OCI-LY7 (cell line): ENCODE measurements at regions not wholly inside any gene's neighbourhood (a gene's known extent, or its start where the extent isn't known, plus 50 kb on each side); places are given as distances from the start of the nearest gene placed in this dataset.

Experiments
- BruUV-seq: library from RNA; stranded (reverse); fragments of 400-500 nt; replicated peaks from 2 replicates; lab custom pipeline; 2021; lab: Mats Ljungman, UMichigan
- CTCF ChIA-PET: fragments of 300-600 bp; sonication (Branson Sonifier 250); formaldehyde crosslinking; loops from one replicate; lab custom pipeline; 2022; ENCODE audit warnings: antibody characterized with exemption; ENCODE audit not compliant: unreplicated experiment; lab: Charles Lee
- POLR2A ChIA-PET: fragments of 300-600 bp; sonication (Branson Sonifier 250); formaldehyde crosslinking; loops from one replicate; lab custom pipeline; 2022; ENCODE audit warnings: antibody characterized with exemption; lab: Charles Lee
- DNase-seq: peaks from one replicate; pipeline ENCODE4 v3.0.0-alpha.2; 2015; ENCODE audit warnings: low spot score
- H2AFZ ChIP-seq: fragments of 200-600 bp; sonication (generic), shearing (Covaris generic); 2 replicates; pipeline ENCODE4 v1.6.1; 2014; ENCODE audit warnings: mild to moderate bottlenecking, antibody characterized with exemption, low read length, moderate library complexity
- H3K27ac ChIP-seq: fragments of 200-600 bp; sonication (generic); 2 replicates; pipeline ENCODE4 v1.5.1; 2014; ENCODE audit warnings: mixed run types, low read depth, mild to moderate bottlenecking, moderate library complexity, low read length, inconsistent platforms; ENCODE audit not compliant: poor library complexity, severe bottlenecking
- H3K36me3 ChIP-seq: fragments of 200-600 bp; sonication (generic); 2 replicates; pipeline ENCODE4 v1.6.1; 2014; ENCODE audit warnings: mild to moderate bottlenecking, antibody characterized with exemption, low read length, moderate library complexity, mixed read lengths; ENCODE audit not compliant: insufficient read depth
- H3K4me1 ChIP-seq: fragments of 200-600 bp; sonication (generic); 2 replicates; pipeline ENCODE4 v1.5.1; 2014; ENCODE audit warnings: mild to moderate bottlenecking, low read length; ENCODE audit not compliant: insufficient read depth, poor library complexity, severe bottlenecking
- H3K4me2 ChIP-seq: fragments of 200-600 bp; sonication (generic); 2 replicates; pipeline ENCODE4 v1.6.1; 2014; ENCODE audit warnings: mild to moderate bottlenecking, low read length
- H3K4me3 ChIP-seq: fragments of 200-600 bp; sonication (generic); 2 replicates; pipeline ENCODE4 v1.5.1; 2014; ENCODE audit warnings: mild to moderate bottlenecking, low read depth, low read length; ENCODE audit not compliant: poor library complexity, severe bottlenecking
- H3K79me2 ChIP-seq: fragments of 200-600 bp; sonication (generic); 2 replicates; pipeline ENCODE4 v1.6.1; 2016; ENCODE audit warnings: low read depth, mild to moderate bottlenecking, low read length, moderate library complexity, mixed read lengths; ENCODE audit not compliant: insufficient read depth
- H3K9me2 ChIP-seq: fragments of 200-600 bp; sonication (generic); 2 replicates; pipeline ENCODE4 v1.6.1; 2016; ENCODE audit warnings: mild to moderate bottlenecking, low read length, mixed read lengths; ENCODE audit not compliant: insufficient read depth
- H3K9me3 ChIP-seq: fragments of 200-600 bp; sonication (generic); 2 replicates; pipeline ENCODE4 v1.6.1; 2014; ENCODE audit warnings: mild to moderate bottlenecking, mixed run types, low read length, mixed read lengths
- H4K20me1 ChIP-seq: fragments of 200-600 bp; sonication (generic); 2 replicates; pipeline ENCODE4 v1.6.1; 2014; ENCODE audit warnings: mild to moderate bottlenecking, antibody characterized with exemption, low read length, moderate library complexity, mixed read lengths; ENCODE audit not compliant: insufficient read depth
- CTCF ChIP-seq: fragments of 200-600 bp; sonication (generic); conservative IDR thresholded peaks from 2 replicates; pipeline ENCODE4 v1.5.1; 2014; ENCODE audit warnings: mild to moderate bottlenecking, antibody characterized with exemption, low read length, moderate library complexity, mixed read lengths
- EZH2phosphoT487 ChIP-seq: fragments of 200-600 bp; sonication (generic); IDR thresholded peaks from 2 replicates; pipeline ENCODE4 v1.6.1; 2018; ENCODE audit warnings: low read depth, borderline replicate concordance, mild to moderate bottlenecking, mixed run types, antibody characterized with exemption, low read length, moderate library complexity, mixed read lengths
- intact Hi-C: fragments of 100-400 bp; cut with micrococcal nuclease; formaldehyde crosslinking; loops from one replicate; pipeline ENCODE4 v1.10.0; 2022; ENCODE audit not compliant: unreplicated experiment

- no peaks in the 10 kb centered on the region for H3K36me3 ChIP-seq
- no peaks in the 10 kb centered on the region for H3K79me2 ChIP-seq
- H3K4me3 ChIP-seq, result no peak overlapping the region
- no peak overlapping the region for H2AFZ ChIP-seq
- intact Hi-C loops, result no loop called here
- ChIA-PET POLR2A (no interaction called here), CTCF (no interaction called here)
- H3K9me2 ChIP-seq, result no peaks in the 10 kb centered on the region
- H3K4me2 ChIP-seq, result no peak overlapping the region
- no TSS peak for BruUV-seq
- H3K4me1 ChIP-seq, result no peaks in the 10 kb centered on the region
- no peak overlapping the region for H3K27ac ChIP-seq
- no peak for DNase-seq
- H4K20me1 ChIP-seq, result no peaks in the 10 kb centered on the region
- H3K9me3 ChIP-seq, result no peaks in the 10 kb centered on the region
- TF ChIP-seq CTCF (no peak), EZH2phosphoT487 (no peak)
Measured at GRCh38 chr7:34309116-34309515, 348.9 kb upstream of the NPSR1 start.

DNA sequence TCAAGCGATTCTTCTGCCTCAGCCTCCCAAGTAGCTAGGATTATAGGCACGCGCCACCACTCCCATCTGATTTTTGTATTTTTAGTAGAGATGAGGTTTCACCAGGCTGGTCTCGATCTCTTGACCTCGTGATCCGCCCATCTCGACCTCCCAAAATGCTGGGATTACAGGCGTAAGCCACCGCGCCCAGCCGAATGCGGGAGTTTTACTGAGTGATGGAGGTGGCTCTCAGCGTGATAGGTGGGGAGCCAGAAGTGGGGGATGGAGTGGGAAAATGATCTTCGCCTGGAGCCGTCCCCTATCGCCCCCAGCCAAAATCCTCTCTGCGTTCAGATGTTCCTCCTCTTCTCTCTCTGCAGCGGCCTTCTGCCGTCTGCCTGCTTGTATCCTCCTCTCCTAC, 348.4 kb upstream of the NPSR1 start:
- ChIA-PET CTCF (no interaction called here), POLR2A (no interaction called here)
- H3K4me1 ChIP-seq, result no peaks in the 10 kb centered on the region
- TF ChIP-seq CTCF, result no peak
- H3K36me3 ChIP-seq, result no peaks in the 10 kb centered on the region
- H3K27ac ChIP-seq, result no peak overlapping the region
- intact Hi-C loops, result no loop called here
- H3K9me2 ChIP-seq, result no peaks in the 10 kb centered on the region
- DNase-seq, result no peak
- H3K9me3 ChIP-seq, result no peaks in the 10 kb centered on the region
- no peaks in the 10 kb centered on the region for H4K20me1 ChIP-seq
- H3K79me2 ChIP-seq, result no peaks in the 10 kb centered on the region
- no peak overlapping the region for H3K4me2 ChIP-seq
- no peak overlapping the region for H3K4me3 ChIP-seq
- BruUV-seq, result no TSS peak
- H2AFZ ChIP-seq, result no peak overlapping the region

GRCh38 chr7:34311591-34311990, 346.4 kb upstream of the NPSR1 start:
- Histone ChIP-seq H2AFZ (no peak overlapping the region), H4K20me1 (no peaks in the 10 kb centered on the region), H3K79me2 (no peaks in the 10 kb centered on the region), H3K36me3 (no peaks in the 10 kb centered on the region), H3K27ac (no peak overlapping the region), H3K9me2 (no peaks in the 10 kb centered on the region), H3K4me1 (no peaks in the 10 kb centered on the region), H3K9me3 (no peaks in the 10 kb centered on the region), H3K4me2 (no peak overlapping the region), H3K4me3 (no peak overlapping the region)
- TF ChIP-seq CTCF, result no peak
- TF ChIP-seq EZH2phosphoT487, result no peak
- BruUV-seq, result no TSS peak
- ChIA-PET POLR2A (no interaction called here), CTCF (no interaction called here)
- DNase-seq, result no peak
- intact Hi-C loops, result no loop called here
